ENCODE measurements at regions not wholly inside any gene's neighbourhood (a gene's known extent, or its start where the extent isn't known, plus 50 kb on each side); places are given as distances from the start of the nearest gene placed in this dataset.
A peak's percentile ranks its signal among the peaks of the same experiment; 100 is the strongest.
"Not testable (repeated sequence)": the region's sequence is repeated elsewhere in the genome, so short reads cannot be mapped to it uniquely, and the experiment has no call there.

GRCh38 chr1:187999973-188000372 lies 1171.2 kb downstream of the PLA2G4A start:
- no peak overlapping the region for H3K4me3 ChIP-seq (ENCODE audit: low read depth in 1 of 3, low read length in 3 of 3)

GRCh38 chr1:188003687-188004086 lies 1174.9 kb downstream of the PLA2G4A start:
- not testable (repeated sequence) for H3K27me3 ChIP-seq (ENCODE audit: control insufficient read depth in 4 of 4, insufficient read depth in 4 of 4, low read length in 3 of 4); H3K9ac ChIP-seq (ENCODE audit: low read depth in 1 of 2, low read length in 2 of 2); H3K4me1 ChIP-seq (ENCODE audit: control insufficient read depth in 4 of 4, insufficient read depth in 4 of 4, low read length in 3 of 4); H3K4me3 ChIP-seq (ENCODE audit: low read depth in 1 of 3, low read length in 3 of 3); H3K27ac ChIP-seq (ENCODE audit: low read depth in 1 of 2, low read length in 2 of 2); DNase-seq (ENCODE audit: low spot score); H3K9me3 ChIP-seq (ENCODE audit: control insufficient read depth in 4 of 4, low read length in 3 of 4); H3K36me3 ChIP-seq (ENCODE audit: control insufficient read depth in 4 of 4, insufficient read depth in 3 of 4, low read depth in 1 of 4, low read length in 3 of 4)
- 76% methylated on average over 1 of the region's 1 CpG for WGBS

More at GRCh38 chr1:187999973-188000372, 1171.2 kb downstream of the PLA2G4A start:
- Histone ChIP-seq H3K4me1 (ENCODE audit: control insufficient read depth in 4 of 4, insufficient read depth in 4 of 4, low read length in 3 of 4) (no peaks in the 10 kb centered on the region), H3K9ac (ENCODE audit: low read depth in 1 of 2, low read length in 2 of 2) (no peak overlapping the region), H3K27me3 (ENCODE audit: control insufficient read depth in 4 of 4, insufficient read depth in 4 of 4, low read length in 3 of 4) (no peaks in the 10 kb centered on the region), H3K27ac (ENCODE audit: low read depth in 1 of 2, low read length in 2 of 2) (no peak overlapping the region), H3K9me3 (ENCODE audit: control insufficient read depth in 4 of 4, low read length in 3 of 4) (no peaks in the 10 kb centered on the region), H3K36me3 (ENCODE audit: control insufficient read depth in 4 of 4, insufficient read depth in 3 of 4, low read depth in 1 of 4, low read length in 3 of 4) (no peaks in the 10 kb centered on the region)
- DNase-seq (ENCODE audit: low spot score): no peak
- TF ChIP-seq CTCF (IDR thresholded peaks at IDR 0.05; ENCODE audit: low read depth, low read length, missing input control) (peak; percentile 62), RAD21 (IDR thresholded peaks at IDR 0.05) (peak; percentile 92 to 93), EGR1 (IDR thresholded peaks at IDR 0.05; ENCODE audit: low read depth in 2 of 2) (no peak)

- no peak overlapping the region for H3K9ac ChIP-seq (ENCODE audit: low read depth in 1 of 2, low read length in 2 of 2)
- TF ChIP-seq FOXA1 (IDR thresholded peaks at IDR 0.05) (no peak), MAX (IDR thresholded peaks at IDR 0.05) (no peak), RXRA (IDR thresholded peaks at IDR 0.05) (no peak), HNF4A (conservative IDR thresholded peaks at IDR 0.05) (no peak), TAF1 (conservative IDR thresholded peaks at IDR 0.05) (no peak), HNF4G (IDR thresholded peaks at IDR 0.05) (no peak), NR2F2 (IDR thresholded peaks at IDR 0.05) (no peak), FOXA2 (IDR thresholded peaks at IDR 0.05) (no peak), GABPA (IDR thresholded peaks at IDR 0.05 in 1 of 2, conservative IDR thresholded peaks at IDR 0.05 in 1 of 2) (no peak), SP1 (IDR thresholded peaks at IDR 0.05) (no peak), ZBTB33 (IDR thresholded peaks at IDR 0.05) (no peak), EGR1 (IDR thresholded peaks at IDR 0.05; ENCODE audit: low read depth in 2 of 2) (no peak)
- WGBS: 92% methylated on average over 1 of the region's 1 CpG
These were observed 1176.1 kb downstream of the PLA2G4A start for GRCh38 chr1:188004849-188005248.

More at GRCh38 chr1:188004849-188005248, 1176.1 kb downstream of the PLA2G4A start:
- Histone ChIP-seq H3K36me3 (ENCODE audit: control insufficient read depth in 4 of 4, insufficient read depth in 3 of 4, low read depth in 1 of 4, low read length in 3 of 4) (no peaks in the 10 kb centered on the region), H3K4me1 (ENCODE audit: control insufficient read depth in 4 of 4, insufficient read depth in 4 of 4, low read length in 3 of 4) (no peaks in the 10 kb centered on the region), H3K4me3 (ENCODE audit: low read depth in 1 of 3, low read length in 3 of 3) (no peak overlapping the region), H3K9me3 (ENCODE audit: control insufficient read depth in 4 of 4, low read length in 3 of 4) (no peaks in the 10 kb centered on the region), H3K27me3 (ENCODE audit: control insufficient read depth in 4 of 4, insufficient read depth in 4 of 4, low read length in 3 of 4) (no peaks in the 10 kb centered on the region), H3K27ac (ENCODE audit: low read depth in 1 of 2, low read length in 2 of 2) (no peak overlapping the region)
- DNase-seq (ENCODE audit: low spot score): no peak

Measured in liver (tissue), 8 donors.